GM06990 (cell line): ENCODE measurements at regions not wholly inside any gene's neighbourhood (a gene's known extent, or its start where the extent isn't known, plus 50 kb on each side); places are given as distances from the start of the nearest gene placed in this dataset.

Experiments used
- DNase-seq: peaks from one replicate; pipeline ENCODE4 v3.0.0-alpha.2; 2011; ENCODE audit not compliant: insufficient read length; ENCODE audit errors: extremely low read depth
- H3K27me3 ChIP-seq: replicated peaks from 2 replicates; pipeline ENCODE4 v1.6.0; 2011; ENCODE audit warnings: low read length; ENCODE audit not compliant: control insufficient read depth, insufficient read depth
- H3K36me3 ChIP-seq: 2 replicates; pipeline ENCODE4 v1.5.1; 2011; ENCODE audit warnings: low read length; ENCODE audit not compliant: control insufficient read depth, insufficient read depth
- H3K4me3 ChIP-seq: replicated peaks from 2 replicates; pipeline ENCODE4 v1.5.1; 2011; ENCODE audit warnings: low read depth, mild to moderate bottlenecking, control low read depth, low read length
- TF ChIP-seq, protein P1 (sequence below): IDR thresholded peaks from 2 replicates; pipeline ENCODE4 v1.5.1; 2011; ENCODE audit warnings: low read length, control low read depth, mild to moderate bottlenecking, inconsistent platforms; ENCODE audit not compliant: insufficient read depth, poor library complexity, severe bottlenecking

DNA sequence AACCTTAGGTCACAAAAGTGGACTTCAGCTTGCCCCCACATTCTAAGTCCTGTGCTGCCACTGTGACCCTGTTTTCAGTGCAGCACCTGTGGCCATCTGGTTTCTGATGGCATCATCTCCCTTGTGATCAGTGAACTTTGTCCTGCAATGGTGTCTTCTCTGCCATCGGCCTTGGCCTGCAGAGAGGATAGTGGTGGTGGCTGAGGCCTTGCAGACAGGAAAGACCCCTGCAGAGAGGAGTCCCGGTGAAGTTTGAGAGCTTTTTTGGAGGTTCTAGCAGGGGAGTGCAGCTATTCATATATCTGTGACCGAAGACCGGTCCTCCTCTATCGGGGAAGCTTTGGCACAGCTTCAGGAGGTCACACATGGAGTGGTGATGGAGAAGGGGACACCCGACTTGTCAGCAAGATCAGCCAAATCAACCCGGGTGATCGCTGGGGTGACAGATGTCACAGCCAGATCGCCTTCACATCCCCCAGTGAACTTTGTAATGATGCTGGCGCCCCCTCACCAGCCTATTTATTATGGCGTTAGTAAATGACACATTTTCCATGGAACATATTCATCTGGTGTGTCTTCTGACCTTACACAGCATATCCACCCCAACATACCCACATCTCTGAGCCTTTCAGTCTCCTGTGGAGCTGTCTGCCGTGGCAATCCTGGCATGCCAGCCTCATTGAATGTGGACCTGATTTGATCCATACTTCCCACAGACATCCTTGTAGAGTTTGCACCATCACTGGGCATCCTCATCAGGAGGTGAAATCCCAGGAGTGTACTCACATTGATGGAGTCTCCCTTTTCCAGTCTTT, 136.1 kb downstream of the PAPOLA start:
- Histone ChIP-seq H3K27me3 (no peaks in the 10 kb centered on the region; the same call in 1 of the 2 replicates), H3K36me3 (no peaks in the 10 kb centered on the region), H3K4me3 (no peak overlapping the region)
- TF ChIP-seq, protein P1, sequence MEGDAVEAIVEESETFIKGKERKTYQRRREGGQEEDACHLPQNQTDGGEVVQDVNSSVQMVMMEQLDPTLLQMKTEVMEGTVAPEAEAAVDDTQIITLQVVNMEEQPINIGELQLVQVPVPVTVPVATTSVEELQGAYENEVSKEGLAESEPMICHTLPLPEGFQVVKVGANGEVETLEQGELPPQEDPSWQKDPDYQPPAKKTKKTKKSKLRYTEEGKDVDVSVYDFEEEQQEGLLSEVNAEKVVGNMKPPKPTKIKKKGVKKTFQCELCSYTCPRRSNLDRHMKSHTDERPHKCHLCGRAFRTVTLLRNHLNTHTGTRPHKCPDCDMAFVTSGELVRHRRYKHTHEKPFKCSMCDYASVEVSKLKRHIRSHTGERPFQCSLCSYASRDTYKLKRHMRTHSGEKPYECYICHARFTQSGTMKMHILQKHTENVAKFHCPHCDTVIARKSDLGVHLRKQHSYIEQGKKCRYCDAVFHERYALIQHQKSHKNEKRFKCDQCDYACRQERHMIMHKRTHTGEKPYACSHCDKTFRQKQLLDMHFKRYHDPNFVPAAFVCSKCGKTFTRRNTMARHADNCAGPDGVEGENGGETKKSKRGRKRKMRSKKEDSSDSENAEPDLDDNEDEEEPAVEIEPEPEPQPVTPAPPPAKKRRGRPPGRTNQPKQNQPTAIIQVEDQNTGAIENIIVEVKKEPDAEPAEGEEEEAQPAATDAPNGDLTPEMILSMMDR: no peak
- DNase-seq: no peak

DNA sequence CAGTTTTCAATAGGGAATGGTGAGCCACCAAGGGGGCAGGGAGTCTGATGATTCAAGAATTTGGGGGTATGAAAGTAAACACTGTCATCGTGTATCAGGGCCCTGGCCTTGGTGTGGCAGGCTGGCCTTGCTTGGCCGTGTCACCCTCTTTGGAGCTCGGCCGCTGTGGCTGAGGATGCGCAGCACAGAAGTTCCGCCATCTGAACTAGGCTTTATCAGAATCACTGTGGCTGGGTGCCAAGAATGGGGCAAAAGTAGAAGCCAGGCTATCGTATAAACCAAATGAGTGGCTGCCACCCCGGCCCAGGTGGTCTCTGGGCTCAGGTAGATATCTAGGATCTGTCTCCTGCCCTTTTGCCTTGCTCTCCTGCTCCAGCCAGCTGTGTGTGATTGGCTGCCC, 137.4 kb downstream of the PAPOLA start:
- Histone ChIP-seq H3K4me3 (no peak overlapping the region), H3K36me3 (no peaks in the 10 kb centered on the region), H3K27me3 (no peaks in the 10 kb centered on the region)
- TF ChIP-seq, protein P1: no peak
- DNase-seq: no peak

DNA sequence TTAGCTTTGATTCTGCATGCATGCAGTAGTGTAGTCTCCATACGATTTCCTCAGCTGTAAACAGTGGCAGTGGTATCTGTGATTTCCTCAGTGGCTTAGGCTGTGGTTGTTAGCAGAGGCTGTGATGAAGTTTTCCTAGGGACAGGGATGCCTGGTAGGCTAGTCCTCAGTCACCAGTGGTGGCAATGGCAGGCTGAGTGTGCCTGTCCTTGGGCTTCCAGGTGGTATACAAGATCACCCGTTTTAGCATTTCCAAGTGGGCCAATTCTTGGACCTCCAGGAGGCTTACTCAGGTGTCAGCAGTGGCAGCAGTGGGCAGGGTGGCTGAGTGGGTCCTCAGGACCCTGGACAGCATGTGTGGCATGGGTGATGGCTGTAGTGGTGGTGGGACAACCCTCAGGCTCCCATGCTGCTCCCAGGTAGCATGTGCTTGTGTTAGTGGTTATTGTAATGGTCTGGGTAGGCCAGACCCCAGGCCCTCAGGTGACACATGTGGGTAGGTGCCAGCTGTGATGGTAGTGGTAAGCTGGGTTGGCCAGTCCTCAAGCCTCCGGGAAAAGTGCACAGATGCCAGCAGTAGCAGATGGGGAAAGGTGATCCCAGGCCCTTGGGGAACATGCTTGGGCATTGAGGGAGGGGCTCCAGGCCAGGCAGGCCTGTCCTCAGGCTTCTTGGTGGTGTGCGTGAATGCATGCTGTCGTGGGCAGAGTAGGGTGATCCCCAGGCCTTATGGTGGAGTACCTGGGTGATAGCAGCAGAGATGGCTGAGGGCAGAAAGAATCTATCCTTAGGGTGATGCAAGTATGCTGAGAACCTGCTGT, 146.5 kb downstream of the PAPOLA start:
- H3K4me3 ChIP-seq: no peak overlapping the region
- DNase-seq: no peak
- H3K27me3 ChIP-seq: no peaks in the 10 kb centered on the region
- TF ChIP-seq, protein P1: no peak
- no peaks in the 10 kb centered on the region for H3K36me3 ChIP-seq

DNA sequence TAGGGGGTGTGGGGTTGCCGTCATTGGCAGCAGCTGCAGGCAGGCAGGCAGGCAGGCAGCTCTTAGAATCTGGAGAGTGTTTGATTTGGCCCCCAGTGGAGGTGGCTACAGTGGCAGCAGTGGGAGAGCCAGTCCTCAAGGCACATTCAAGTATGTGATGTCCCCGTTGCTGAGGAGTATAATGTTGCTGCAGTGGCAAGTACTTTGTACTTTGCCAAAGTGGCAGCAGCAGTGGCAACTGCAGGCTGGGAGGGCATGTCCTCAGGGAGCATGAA, 147.1 kb downstream of the PAPOLA start:
- TF ChIP-seq, protein P1: no peak
- Histone ChIP-seq H3K36me3 (no peaks in the 10 kb centered on the region), H3K4me3 (no peak overlapping the region), H3K27me3 (no peaks in the 10 kb centered on the region)
- no peak for DNase-seq

DNA sequence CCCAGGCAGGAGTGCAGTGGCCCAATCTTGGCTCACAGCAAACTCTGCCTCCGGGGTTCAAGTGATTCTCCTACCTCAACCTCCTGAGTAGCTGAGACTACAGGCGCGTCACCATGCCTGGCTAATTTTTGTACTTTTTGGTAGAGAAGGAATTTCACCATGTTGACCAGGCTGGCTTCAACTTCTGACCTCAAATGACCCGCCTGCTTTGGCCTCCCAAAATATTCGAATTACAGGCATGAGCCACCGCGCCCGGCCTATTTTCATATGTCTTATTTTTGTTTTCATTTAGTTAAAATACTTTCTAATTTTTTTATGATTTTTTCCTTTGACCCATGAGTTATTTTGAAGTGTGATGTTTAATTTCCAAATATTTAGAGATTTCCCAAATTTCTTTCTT, 143.6 kb upstream of the VRK1 start:
- TF ChIP-seq, protein P1: no peak
- H3K36me3 ChIP-seq: no peaks in the 10 kb centered on the region
- H3K27me3 ChIP-seq: no peaks in the 10 kb centered on the region
- no peak for DNase-seq
- H3K4me3 ChIP-seq: no peak overlapping the region
